NCI-H2029 treated with DMSO at 0.1 percent for 48 hours (cell line): ENCODE measurements at regions not wholly inside any gene's neighbourhood (a gene's known extent, or its start where the extent isn't known, plus 50 kb on each side); places are given as distances from the start of the nearest gene placed in this dataset.
"Not testable (repeated sequence)": the region's sequence is repeated elsewhere in the genome, so short reads cannot be mapped to it uniquely, and the experiment has no call there.

Experiments used
- DNase-seq: peaks from one replicate; lab custom pipeline; 2025; lab: John Stamatoyannopoulos, UW

GRCh38 chr17:20387549-20387948 lies 79.8 kb downstream of the LGALS9B start:
- not testable (repeated sequence) for DNase-seq

- peak; percentile 20 for DNase-seq
Observed at GRCh38 chr17:20381358-20382300, 85.7 kb downstream of the LGALS9B start.

- DNase-seq, result not testable (repeated sequence)
Observed at GRCh38 chr17:20380625-20381024, 86.7 kb downstream of the LGALS9B start.

- DNase-seq, result not testable (repeated sequence)
Observed at GRCh38 chr17:20379251-20379650, 88.1 kb downstream of the LGALS9B start.

GRCh38 chr17:20376642-20377041 lies 90.7 kb downstream of the LGALS9B start:
- DNase-seq, result not testable (repeated sequence)

- DNase-seq, result not testable (repeated sequence)
Observed at GRCh38 chr17:20375745-20376144, 91.6 kb downstream of the LGALS9B start.
